Rectal smooth muscle tissue (tissue), 1 donor: ENCODE measurements at regions not wholly inside any gene's neighbourhood (a gene's known extent, or its start where the extent isn't known, plus 50 kb on each side); places are given as distances from the start of the nearest gene placed in this dataset.

ENCODE experiments used
- H3K27ac ChIP-seq: one replicate; pipeline ENCODE4 v1.7.0; 2013; ENCODE audit warnings: low read depth, low read length, inconsistent platforms
- H3K27me3 ChIP-seq: one replicate; pipeline ENCODE4 v1.7.0; 2013; ENCODE audit warnings: low read length; ENCODE audit not compliant: control insufficient read depth, insufficient read depth
- H3K36me3 ChIP-seq: one replicate; pipeline ENCODE4 v1.7.0; 2013; ENCODE audit warnings: low read length; ENCODE audit not compliant: control insufficient read depth, insufficient read depth
- H3K4me1 ChIP-seq: one replicate; pipeline ENCODE4 v1.7.0; 2013; ENCODE audit warnings: low read length; ENCODE audit not compliant: control insufficient read depth, insufficient read depth
- H3K4me3 ChIP-seq: one replicate; pipeline ENCODE4 v1.7.0; 2013; ENCODE audit warnings: low read length
- H3K9ac ChIP-seq: one replicate; pipeline ENCODE4 v1.7.0; 2013; ENCODE audit warnings: low read length

- H3K4me1 ChIP-seq: peaks cover 6% of the 10 kb centered on the region
- no peaks in the 10 kb centered on the region for H3K27me3 ChIP-seq
- H3K4me3 ChIP-seq: no peak overlapping the region
- H3K36me3 ChIP-seq: no peaks in the 10 kb centered on the region
- peak overlapping the region; percentile 57 for H3K27ac ChIP-seq
- H3K9ac ChIP-seq: no peak overlapping the region
These were observed 73.3 kb upstream of the IRF2BP2 start for GRCh38 chr1:234683127-234683860.

- H3K27ac ChIP-seq: no peak overlapping the region
- H3K9ac ChIP-seq: no peak overlapping the region
- no peak overlapping the region for H3K4me3 ChIP-seq
These were observed 72.0 kb upstream of the IRF2BP2 start for GRCh38 chr1:234681990-234682389.

GRCh38 chr1:234681065-234681464 is 71.1 kb upstream of the IRF2BP2 start:
- H3K4me1 ChIP-seq: peaks cover 6% of the 10 kb centered on the region
- no peaks in the 10 kb centered on the region for H3K27me3 ChIP-seq
- no peaks in the 10 kb centered on the region for H3K36me3 ChIP-seq
- H3K4me3 ChIP-seq: no peak overlapping the region
- no peak overlapping the region for H3K27ac ChIP-seq
- no peak overlapping the region for H3K9ac ChIP-seq

More at GRCh38 chr1:234681990-234682389, 72.0 kb upstream of the IRF2BP2 start:
- Histone ChIP-seq H3K27me3 (no peaks in the 10 kb centered on the region), H3K4me1 (peaks cover 6% of the 10 kb centered on the region), H3K36me3 (no peaks in the 10 kb centered on the region)

GRCh38 chr1:234680331-234680904 is 70.4 kb upstream of the IRF2BP2 start:
- no peak overlapping the region for H3K4me3 ChIP-seq
- H3K9ac ChIP-seq: no peak overlapping the region
- H3K27ac ChIP-seq: no peak overlapping the region
- H3K27me3 ChIP-seq: no peaks in the 10 kb centered on the region
- no peaks in the 10 kb centered on the region for H3K36me3 ChIP-seq
- peaks cover 6% of the 10 kb centered on the region for H3K4me1 ChIP-seq

- H3K9ac ChIP-seq: no peak overlapping the region
- no peaks in the 10 kb centered on the region for H3K36me3 ChIP-seq
- H3K4me3 ChIP-seq: peak overlapping the region; percentile 73
- no peaks in the 10 kb centered on the region for H3K4me1 ChIP-seq
- no peaks in the 10 kb centered on the region for H3K27me3 ChIP-seq
- peak overlapping the region; percentile 51 for H3K27ac ChIP-seq
These were observed 66.2 kb upstream of the IRF2BP2 start for GRCh38 chr1:234676103-234676594.

GRCh38 chr1:234675572-234675971 is 65.6 kb upstream of the IRF2BP2 start:
- Histone ChIP-seq H3K4me3 (peak overlapping the region; percentile 73), H3K36me3 (no peaks in the 10 kb centered on the region), H3K27ac (no peak overlapping the region), H3K9ac (no peak overlapping the region), H3K27me3 (no peaks in the 10 kb centered on the region), H3K4me1 (no peaks in the 10 kb centered on the region)

GRCh38 chr1:234675006-234675405 is 65.0 kb upstream of the IRF2BP2 start:
- no peak overlapping the region for H3K27ac ChIP-seq
- H3K9ac ChIP-seq: no peak overlapping the region
- no peak overlapping the region for H3K4me3 ChIP-seq
- H3K27me3 ChIP-seq: no peaks in the 10 kb centered on the region
- no peaks in the 10 kb centered on the region for H3K4me1 ChIP-seq
- no peaks in the 10 kb centered on the region for H3K36me3 ChIP-seq

- no peak overlapping the region for H3K27ac ChIP-seq
- H3K27me3 ChIP-seq: no peaks in the 10 kb centered on the region
- H3K36me3 ChIP-seq: no peaks in the 10 kb centered on the region
These were observed 64.3 kb upstream of the IRF2BP2 start for GRCh38 chr1:234674218-234674815.

GRCh38 chr1:234672349-234673135 is 62.6 kb upstream of the IRF2BP2 start:
- no peaks in the 10 kb centered on the region for H3K36me3 ChIP-seq
- no peak overlapping the region for H3K4me3 ChIP-seq
- no peak overlapping the region for H3K27ac ChIP-seq
- no peaks in the 10 kb centered on the region for H3K4me1 ChIP-seq
- no peak overlapping the region for H3K9ac ChIP-seq
- no peaks in the 10 kb centered on the region for H3K27me3 ChIP-seq

More at GRCh38 chr1:234674218-234674815, 64.3 kb upstream of the IRF2BP2 start:
- no peak overlapping the region for H3K4me3 ChIP-seq
- H3K4me1 ChIP-seq: no peaks in the 10 kb centered on the region
- H3K9ac ChIP-seq: no peak overlapping the region

- Histone ChIP-seq H3K4me3 (no peak overlapping the region), H3K9ac (no peak overlapping the region), H3K27ac (no peak overlapping the region), H3K27me3 (no peaks in the 10 kb centered on the region), H3K36me3 (no peaks in the 10 kb centered on the region), H3K4me1 (no peaks in the 10 kb centered on the region)
These were observed 61.1 kb upstream of the IRF2BP2 start for GRCh38 chr1:234670967-234671626.

- Histone ChIP-seq H3K4me3 (no peak overlapping the region), H3K4me1 (no peaks in the 10 kb centered on the region), H3K9ac (no peak overlapping the region), H3K27ac (no peak overlapping the region), H3K36me3 (no peaks in the 10 kb centered on the region), H3K27me3 (no peaks in the 10 kb centered on the region)
These were observed 59.5 kb upstream of the IRF2BP2 start for GRCh38 chr1:234669499-234669898.

- no peaks in the 10 kb centered on the region for H3K4me1 ChIP-seq
- H3K4me3 ChIP-seq: no peak overlapping the region
- H3K36me3 ChIP-seq: no peaks in the 10 kb centered on the region
- H3K9ac ChIP-seq: no peak overlapping the region
- H3K27me3 ChIP-seq: no peaks in the 10 kb centered on the region
- no peak overlapping the region for H3K27ac ChIP-seq
These were observed 58.6 kb upstream of the IRF2BP2 start for GRCh38 chr1:234668577-234668955.
